Lung (tissue), 11 donors: ENCODE measurements at regions not wholly inside any gene's neighbourhood (a gene's known extent, or its start where the extent isn't known, plus 50 kb on each side); places are given as distances from the start of the nearest gene placed in this dataset.

Source experiments
- ATAC-seq: fragments of 200-7000 bp; cut with Tn5 transposase; one replicate; pipeline ENCODE4 v1.9.1; 2020; ENCODE audit warnings: moderate number of reproducible peaks; ENCODE audit not compliant: insufficient read depth, low FRiP score
- DNase-seq, 3 donors: peaks; one replicate each; pipeline ENCODE4 v3.0.0-alpha.2; 2013 to 2017
- H3K27ac ChIP-seq, 2 donors: one replicate each; pipeline ENCODE4 v1.5.1; 2013; ENCODE audit warnings: mild to moderate bottlenecking in 2 of 2, moderate library complexity in 2 of 2, control low read depth in 1 of 2, inconsistent platforms in 1 of 2, low read depth in 1 of 2, low read length in 1 of 2
- H3K27me3 ChIP-seq, 3 donors: one replicate each; pipeline ENCODE4 v1.5.1; 2013; ENCODE audit warnings: low read length in 2 of 3; ENCODE audit not compliant: control insufficient read depth in 3 of 3, insufficient read depth in 3 of 3
- H3K36me3 ChIP-seq, 4 donors: one replicate each; pipeline ENCODE4 v1.5.1; 2013; ENCODE audit warnings: low read length in 4 of 4, mild to moderate bottlenecking in 1 of 4, moderate library complexity in 1 of 4; ENCODE audit not compliant: control insufficient read depth in 4 of 4, insufficient read depth in 4 of 4
- H3K4me1 ChIP-seq, 5 donors: one replicate each; pipeline ENCODE4 v1.5.1; 2013; ENCODE audit warnings: low read length in 5 of 5, mild to moderate bottlenecking in 2 of 5, moderate library complexity in 1 of 5; ENCODE audit not compliant: control insufficient read depth in 5 of 5, insufficient read depth in 5 of 5
- H3K4me3 ChIP-seq: one replicate; pipeline ENCODE4 v1.5.1; 2013; ENCODE audit warnings: mild to moderate bottlenecking, control low read depth, moderate library complexity
- H3K9ac ChIP-seq, 2 donors: one replicate each; pipeline ENCODE4 v1.5.1; 2013; ENCODE audit warnings: low read length in 2 of 2, control low read depth in 1 of 2; ENCODE audit not compliant: insufficient read depth in 1 of 2
- H3K9me3 ChIP-seq, 4 donors: one replicate each; pipeline ENCODE4 v1.5.1; 2013; ENCODE audit warnings: low read length in 3 of 4, mild to moderate bottlenecking in 1 of 4, moderate library complexity in 1 of 4; ENCODE audit not compliant: control insufficient read depth in 4 of 4, insufficient read depth in 3 of 4
- WGBS, 2 donors: extraction: QIAGEN DNeasy Blood & Tissue Kit; methylation state at CpG; one replicate each; pipeline ENCODE4 v1.1.7; 2013; 5-methylcytosine and 5-hydroxymethylcytosine counted together
- TF ChIP-seq, protein P1 (sequence below): IDR thresholded peaks from 2 replicates; pipeline ENCODE4 v1.5.1; 2012; ENCODE audit warnings: mild to moderate bottlenecking; ENCODE audit errors: control extremely low read depth, extremely low read depth
- donor health status: control.
- donor health status: control.
- donor health status: Bipolar disorder and iron deficiency.
- donor health status: healthy.
- donor health status: DM: yes; HTN: yes; CAD: no.

DNA sequence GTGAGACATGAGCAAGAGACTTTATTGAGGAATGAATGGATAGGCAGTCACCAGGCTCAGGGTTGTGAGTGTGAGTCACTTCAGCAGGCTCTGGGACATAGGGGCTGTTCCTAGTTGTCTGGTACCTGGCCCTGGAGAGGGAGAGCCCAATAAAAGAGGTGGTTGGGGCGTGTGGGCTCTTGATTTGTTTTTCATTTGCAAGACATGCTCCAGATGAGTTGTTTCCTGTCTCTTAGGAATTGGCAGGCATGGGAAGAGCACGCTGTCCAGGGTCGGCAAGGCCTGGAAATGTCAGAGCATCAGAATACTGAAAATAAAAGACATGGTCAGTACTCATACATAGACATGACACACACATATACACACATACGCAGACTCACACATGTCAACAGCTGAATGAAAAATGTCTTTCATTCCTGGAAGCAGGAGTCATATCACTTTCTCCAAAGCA lies 166.3 kb upstream of the SULF2 start:
- Histone ChIP-seq H3K9me3 (no peaks in the 10 kb centered on the region), H3K4me1 (peaks cover 0 to 12% (median 2%) of the 10 kb centered on the region in 5 donors), H3K4me3 (no peak overlapping the region), H3K27me3 (peaks cover 0 to 7% (median 0%) of the 10 kb centered on the region in 3 donors), H3K36me3 (no peaks in the 10 kb centered on the region), H3K27ac (no peak overlapping the region), H3K9ac (no peak overlapping the region)
- ATAC-seq (no peak), DNase-seq (peak in 2 of 3 donors; percentile 6 to 38)
- TF ChIP-seq, protein P1, sequence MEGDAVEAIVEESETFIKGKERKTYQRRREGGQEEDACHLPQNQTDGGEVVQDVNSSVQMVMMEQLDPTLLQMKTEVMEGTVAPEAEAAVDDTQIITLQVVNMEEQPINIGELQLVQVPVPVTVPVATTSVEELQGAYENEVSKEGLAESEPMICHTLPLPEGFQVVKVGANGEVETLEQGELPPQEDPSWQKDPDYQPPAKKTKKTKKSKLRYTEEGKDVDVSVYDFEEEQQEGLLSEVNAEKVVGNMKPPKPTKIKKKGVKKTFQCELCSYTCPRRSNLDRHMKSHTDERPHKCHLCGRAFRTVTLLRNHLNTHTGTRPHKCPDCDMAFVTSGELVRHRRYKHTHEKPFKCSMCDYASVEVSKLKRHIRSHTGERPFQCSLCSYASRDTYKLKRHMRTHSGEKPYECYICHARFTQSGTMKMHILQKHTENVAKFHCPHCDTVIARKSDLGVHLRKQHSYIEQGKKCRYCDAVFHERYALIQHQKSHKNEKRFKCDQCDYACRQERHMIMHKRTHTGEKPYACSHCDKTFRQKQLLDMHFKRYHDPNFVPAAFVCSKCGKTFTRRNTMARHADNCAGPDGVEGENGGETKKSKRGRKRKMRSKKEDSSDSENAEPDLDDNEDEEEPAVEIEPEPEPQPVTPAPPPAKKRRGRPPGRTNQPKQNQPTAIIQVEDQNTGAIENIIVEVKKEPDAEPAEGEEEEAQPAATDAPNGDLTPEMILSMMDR = no peak
- 32 to 67% methylated on average over 4 of the region's 4 CpGs for WGBS, 2 donors

DNA sequence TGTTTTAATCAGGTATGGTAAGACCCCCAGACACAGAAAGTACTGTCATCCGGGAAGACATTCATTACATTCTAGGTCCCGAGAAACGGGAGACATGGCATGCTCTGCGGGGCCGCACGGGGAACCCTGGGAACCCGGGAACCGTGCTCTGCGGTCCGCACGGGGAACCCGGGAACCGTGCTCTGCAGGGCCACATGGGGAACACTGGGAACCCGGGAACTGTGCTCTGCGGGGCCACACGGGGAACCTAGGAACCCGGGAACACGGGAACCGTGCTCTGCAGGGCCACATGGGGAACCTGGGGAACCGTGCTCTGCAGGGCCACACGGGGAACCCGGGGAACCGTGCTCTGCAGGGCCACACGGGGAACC lies 165.6 kb upstream of the SULF2 start:
- Histone ChIP-seq H3K27ac (no peak overlapping the region), H3K27me3 (peaks cover 0 to 7% (median 0%) of the 10 kb centered on the region in 3 donors), H3K4me3 (no peak overlapping the region), H3K36me3 (no peaks in the 10 kb centered on the region), H3K9me3 (no peaks in the 10 kb centered on the region), H3K4me1 (peaks cover 0 to 7% (median 0%) of the 10 kb centered on the region in 5 donors), H3K9ac (no peak overlapping the region)
- no peak for ATAC-seq
- no peak for DNase-seq
- WGBS, 2 donors = 96% methylated on average over 24 of the region's 24 CpGs
- TF ChIP-seq, protein P1 = no peak

DNA sequence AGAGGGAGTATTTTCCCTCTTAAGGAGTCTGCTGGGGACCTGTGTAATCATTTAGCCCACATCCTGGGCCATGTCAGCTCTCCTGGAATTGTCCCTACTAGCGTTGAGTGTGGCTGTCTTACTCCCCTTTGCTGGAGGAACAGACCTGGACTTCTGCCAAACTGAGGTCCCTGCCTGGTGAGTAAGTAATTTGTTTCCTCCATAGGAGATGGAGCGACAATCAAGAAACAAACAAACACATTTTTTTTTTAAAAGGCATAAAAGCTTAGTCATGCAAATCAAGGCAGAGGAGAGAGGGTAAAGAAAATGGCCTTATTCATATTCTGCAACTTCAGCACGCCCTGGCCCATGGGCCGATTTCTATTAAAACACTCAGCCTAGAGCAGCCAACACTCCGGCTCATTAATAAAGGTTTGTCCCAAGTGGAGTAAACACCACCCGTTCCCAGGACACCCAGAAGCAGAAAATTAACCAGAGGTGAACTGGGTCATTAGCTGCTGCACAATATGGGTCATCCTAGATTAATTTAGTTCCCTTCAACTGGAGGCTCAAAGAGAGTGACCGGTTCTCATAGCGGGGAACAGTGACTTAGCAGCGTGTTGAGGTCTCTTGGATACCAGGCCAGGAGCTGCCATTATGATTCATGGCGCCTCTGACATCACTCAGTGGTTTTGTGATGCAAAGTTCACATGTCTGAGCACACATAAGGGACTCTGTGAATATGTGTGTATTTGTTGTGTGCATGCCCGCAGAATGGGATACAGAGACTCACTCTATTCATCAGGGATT lies 165.0 kb upstream of the SULF2 start:
- TF ChIP-seq, protein P1 = no peak
- peaks cover 0 to 7% (median 2%) of the 10 kb centered on the region in 3 donors for H3K27me3 ChIP-seq
- peaks cover 0 to 7% (median 0%) of the 10 kb centered on the region in 5 donors for H3K4me1 ChIP-seq
- peak overlapping the region in 1 of 2 donors; percentile 30 for H3K27ac ChIP-seq
- WGBS, 2 donors = 77 to 78% methylated on average over 11 of the region's 11 CpGs
- DNase-seq (peak; percentile 58 to 75 (median 74)), ATAC-seq (no peak)
- H3K4me3 ChIP-seq = no peak overlapping the region
- no peak overlapping the region for H3K9ac ChIP-seq
- no peaks in the 10 kb centered on the region for H3K36me3 ChIP-seq
- no peaks in the 10 kb centered on the region for H3K9me3 ChIP-seq

DNA sequence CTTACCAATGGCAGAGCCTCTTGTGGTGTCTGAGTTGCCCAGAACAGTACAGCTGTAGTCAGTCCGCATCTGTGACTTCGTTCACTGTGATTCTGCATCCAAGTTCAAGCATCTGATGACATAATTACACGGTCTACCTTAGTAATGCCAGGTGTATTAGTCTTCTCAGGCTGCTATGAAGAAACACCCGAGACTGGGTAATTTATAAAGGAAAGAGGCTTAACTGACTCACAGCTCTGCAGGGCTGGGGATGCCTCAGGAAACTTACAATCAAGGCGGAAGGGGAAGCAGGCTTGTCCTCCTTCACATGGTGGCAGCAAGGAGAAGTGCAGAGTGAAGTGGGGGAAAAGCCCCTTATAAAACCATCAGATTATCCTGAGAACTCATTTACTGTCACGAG lies 163.9 kb upstream of the SULF2 start:
- Histone ChIP-seq H3K9ac (no peak overlapping the region), H3K36me3 (no peaks in the 10 kb centered on the region), H3K27ac (no peak overlapping the region), H3K4me1 (peaks cover 0 to 7% (median 0%) of the 10 kb centered on the region in 5 donors), H3K27me3 (peaks cover 0 to 7% (median 3%) of the 10 kb centered on the region in 3 donors), H3K4me3 (no peak overlapping the region), H3K9me3 (no peaks in the 10 kb centered on the region)
- no peak for ATAC-seq
- 70 to 80% methylated on average over 6 of the region's 6 CpGs for WGBS, 2 donors
- TF ChIP-seq, protein P1 = no peak
- DNase-seq = no peak
